CD4-positive, alpha-beta T cell (primary cell): ENCODE measurements at regions not wholly inside any gene's neighbourhood (a gene's known extent, or its start where the extent isn't known, plus 50 kb on each side); places are given as distances from the start of the nearest gene placed in this dataset.

ENCODE experiments used
- ATAC-seq: fragments of 200-7000 bp; cut with Tn5 transposase; one replicate; pipeline ENCODE4 v1.10.0; 2022; ENCODE audit warnings: mild to moderate bottlenecking; ENCODE audit not compliant: poor library complexity
- CTCF ChIA-PET: fragments of 350-600 bp; sonication (Branson Sonifier 250); formaldehyde crosslinking; loops from one replicate; lab custom pipeline; 2021; ENCODE audit warnings: antibody characterized with exemption, inconsistent platforms; lab: Charles Lee
- POLR2A ChIA-PET: fragments of 350-600 bp; sonication (Branson Sonifier 250); formaldehyde crosslinking; loops from one replicate; lab custom pipeline; 2021; ENCODE audit warnings: antibody characterized with exemption, inconsistent platforms; lab: Charles Lee
- DNase-seq, 14 experiments: peaks; one replicate each; pipeline ENCODE4 v3.0.0-alpha.2; 2013 to 2020; ENCODE audit warnings: mixed read lengths in 2 of 14
- H3K27ac ChIP-seq, 2 donors: one replicate each; pipeline versions ENCODE4 v1.5.1 to v1.7.0; 2013; ENCODE audit warnings: low read length in 2 of 2, low read depth in 1 of 2, mild to moderate bottlenecking in 1 of 2
- H3K27me3 ChIP-seq, 2 experiments: 1 replicate in 1 of 2; 2 replicates in 1 of 2; pipeline versions ENCODE4 v1.6.1 to v1.7.0; 2013; ENCODE audit warnings: low read length in 2 of 2, control low read depth in 1 of 2, mild to moderate bottlenecking in 1 of 2, moderate library complexity in 1 of 2; ENCODE audit not compliant: insufficient read depth in 2 of 2, control insufficient read depth in 1 of 2
- H3K36me3 ChIP-seq: one replicate; pipeline ENCODE4 v1.6.1; 2013; ENCODE audit warnings: low read length, control low read depth; ENCODE audit not compliant: insufficient read depth
- H3K4me1 ChIP-seq: one replicate; pipeline ENCODE4 v1.6.1; 2013; ENCODE audit warnings: low read length, control low read depth; ENCODE audit not compliant: insufficient read depth
- H3K4me3 ChIP-seq: one replicate; pipeline ENCODE4 v1.5.1; 2013; ENCODE audit warnings: mild to moderate bottlenecking, low read length, moderate library complexity
- H3K9me3 ChIP-seq, 2 experiments: 1 replicate in 1 of 2; 2 replicates in 1 of 2; pipeline versions ENCODE4 v1.6.1 to v1.7.0; 2013; ENCODE audit warnings: low read length in 2 of 2, mild to moderate bottlenecking in 2 of 2, control low read depth in 1 of 2, moderate library complexity in 1 of 2; ENCODE audit not compliant: control insufficient read depth in 1 of 2, insufficient read depth in 1 of 2
- H3K27ac Mint-ChIP-seq: one replicate; pipeline ENCODE4 v1.8.0; 2020; ENCODE audit warnings: mixed read lengths
- H3K27me3 Mint-ChIP-seq: one replicate; pipeline ENCODE4 v1.8.0; 2021; ENCODE audit warnings: mixed read lengths
- H3K36me3 Mint-ChIP-seq: one replicate; pipeline ENCODE4 v1.8.0; 2021; ENCODE audit warnings: low read depth, mixed read lengths
- H3K4me1 Mint-ChIP-seq: one replicate; pipeline ENCODE4 v1.8.0; 2021; ENCODE audit warnings: low read depth, mixed read lengths
- H3K4me3 Mint-ChIP-seq: one replicate; pipeline ENCODE4 v1.8.0; 2020; ENCODE audit warnings: mild to moderate bottlenecking, mixed read lengths
- H3K9me3 Mint-ChIP-seq: one replicate; pipeline ENCODE4 v1.8.0; 2020; ENCODE audit warnings: mixed read lengths
- intact Hi-C, 2 experiments: fragments of 100-400 bp; cut with DNase I in 1 of 2; cut with micrococcal nuclease in 1 of 2; formaldehyde crosslinking; loops; one replicate each; pipeline versions ENCODE4 v1.15.1 to v1.9.0; 2023 to 2025; cut with DNase I, micrococcal nuclease
- TF ChIP-seq, protein P1 (sequence below): fragments of 200-600 bp; IDR thresholded peaks from one replicate; pipeline ENCODE4 v1.8.0; 2022; ENCODE audit warnings: antibody characterized with exemption, mild to moderate bottlenecking

- H3K4me1 Mint-ChIP-seq = no peaks in the 10 kb centered on the region
- intact Hi-C loops = no loop called here
- DNase-seq = no peak
Observed at GRCh38 chrX:77061545-77061944, 385.6 kb upstream of the FGF16 start.

GRCh38 chrX:77065896-77066295 is 381.3 kb upstream of the FGF16 start:
- Histone ChIP-seq H3K4me3 (no peak overlapping the region), H3K36me3 (no peaks in the 10 kb centered on the region), H3K4me1 (no peaks in the 10 kb centered on the region), H3K27me3 (no peaks in the 10 kb centered on the region), H3K27ac (no peak overlapping the region), H3K9me3 (no peaks in the 10 kb centered on the region)
- H3K4me1 Mint-ChIP-seq = no peaks in the 10 kb centered on the region
- CTCF ChIA-PET = no interaction called here
- POLR2A ChIA-PET = no interaction called here
- H3K4me3 Mint-ChIP-seq = no peak overlapping the region
- no peak for ATAC-seq
- TF ChIP-seq, protein P1, sequence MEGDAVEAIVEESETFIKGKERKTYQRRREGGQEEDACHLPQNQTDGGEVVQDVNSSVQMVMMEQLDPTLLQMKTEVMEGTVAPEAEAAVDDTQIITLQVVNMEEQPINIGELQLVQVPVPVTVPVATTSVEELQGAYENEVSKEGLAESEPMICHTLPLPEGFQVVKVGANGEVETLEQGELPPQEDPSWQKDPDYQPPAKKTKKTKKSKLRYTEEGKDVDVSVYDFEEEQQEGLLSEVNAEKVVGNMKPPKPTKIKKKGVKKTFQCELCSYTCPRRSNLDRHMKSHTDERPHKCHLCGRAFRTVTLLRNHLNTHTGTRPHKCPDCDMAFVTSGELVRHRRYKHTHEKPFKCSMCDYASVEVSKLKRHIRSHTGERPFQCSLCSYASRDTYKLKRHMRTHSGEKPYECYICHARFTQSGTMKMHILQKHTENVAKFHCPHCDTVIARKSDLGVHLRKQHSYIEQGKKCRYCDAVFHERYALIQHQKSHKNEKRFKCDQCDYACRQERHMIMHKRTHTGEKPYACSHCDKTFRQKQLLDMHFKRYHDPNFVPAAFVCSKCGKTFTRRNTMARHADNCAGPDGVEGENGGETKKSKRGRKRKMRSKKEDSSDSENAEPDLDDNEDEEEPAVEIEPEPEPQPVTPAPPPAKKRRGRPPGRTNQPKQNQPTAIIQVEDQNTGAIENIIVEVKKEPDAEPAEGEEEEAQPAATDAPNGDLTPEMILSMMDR = no peak
- no peaks in the 10 kb centered on the region for H3K27me3 Mint-ChIP-seq
- H3K9me3 Mint-ChIP-seq = no peaks in the 10 kb centered on the region
- no peaks in the 10 kb centered on the region for H3K36me3 Mint-ChIP-seq
- intact Hi-C loops = no loop called here
- H3K27ac Mint-ChIP-seq = no peak overlapping the region
- DNase-seq = no peak

More at GRCh38 chrX:77061545-77061944, 385.6 kb upstream of the FGF16 start:
- ChIA-PET POLR2A (no interaction called here), CTCF (no interaction called here)
- Mint-ChIP-seq H3K27ac (no peak overlapping the region), H3K9me3 (no peaks in the 10 kb centered on the region), H3K36me3 (no peaks in the 10 kb centered on the region), H3K27me3 (no peaks in the 10 kb centered on the region), H3K4me3 (no peak overlapping the region)
- no peak overlapping the region for H3K4me3 ChIP-seq
- no peak overlapping the region for H3K27ac ChIP-seq
- TF ChIP-seq, protein P1 = no peak
- ATAC-seq = no peak
- no peaks in the 10 kb centered on the region for H3K27me3 ChIP-seq
- no peaks in the 10 kb centered on the region for H3K9me3 ChIP-seq
- no peaks in the 10 kb centered on the region for H3K36me3 ChIP-seq
- no peaks in the 10 kb centered on the region for H3K4me1 ChIP-seq

DNA sequence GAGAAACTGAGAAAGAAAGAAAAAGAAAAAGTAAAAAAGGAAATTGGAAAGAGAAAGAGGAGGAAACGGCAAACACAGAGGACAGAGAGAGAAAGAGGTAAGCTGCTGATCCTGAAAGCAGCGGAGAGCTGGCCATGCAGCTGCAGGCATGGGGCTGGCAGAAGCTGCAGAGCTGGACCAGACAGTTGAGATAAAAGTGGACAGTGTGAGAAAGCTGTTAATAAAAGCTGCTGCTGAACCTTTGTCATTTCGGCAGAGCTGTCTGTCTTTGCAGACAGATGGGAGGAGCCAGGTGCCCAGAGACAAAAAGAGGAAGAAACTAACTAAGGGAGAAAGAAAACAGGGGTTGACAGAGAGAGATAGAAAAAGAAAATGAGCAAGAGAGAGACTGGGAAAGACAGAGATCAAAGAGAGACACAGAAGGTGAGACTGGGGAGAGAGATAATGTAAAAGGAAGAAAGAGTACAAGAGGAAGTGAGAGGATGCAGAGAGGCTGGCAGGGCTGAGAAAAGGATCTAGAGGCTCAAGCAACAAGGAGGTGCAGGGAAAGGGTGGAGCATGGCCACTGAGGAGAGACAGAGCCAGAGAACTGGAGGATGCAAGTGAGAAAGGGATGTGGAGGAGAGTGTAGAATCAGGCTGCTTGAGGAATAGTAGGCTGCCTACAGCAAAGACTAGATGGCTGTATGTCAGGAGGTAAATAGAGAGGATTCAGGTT is 376.8 kb upstream of the FGF16 start:
- DNase-seq (no peak), ATAC-seq (no peak)
- intact Hi-C loops = no loop called here
- TF ChIP-seq, protein P1 = no peak
- Mint-ChIP-seq H3K4me3 (no peak overlapping the region), H3K4me1 (no peaks in the 10 kb centered on the region), H3K36me3 (no peaks in the 10 kb centered on the region), H3K9me3 (no peaks in the 10 kb centered on the region), H3K27ac (no peak overlapping the region), H3K27me3 (no peaks in the 10 kb centered on the region)
- ChIA-PET CTCF (interaction anchor here (0.6 kb wide), 1 partner anchor 871 kb away, joined by 3 read pairs; no protein-coding TSS in a partner anchor), POLR2A (no interaction called here)
- H3K9me3 ChIP-seq = no peaks in the 10 kb centered on the region
- no peak overlapping the region for H3K27ac ChIP-seq
- H3K27me3 ChIP-seq = no peaks in the 10 kb centered on the region
- H3K4me1 ChIP-seq = no peaks in the 10 kb centered on the region
- H3K4me3 ChIP-seq = no peak overlapping the region
- H3K36me3 ChIP-seq = no peaks in the 10 kb centered on the region
